ENCODE measurements at regions not wholly inside any gene's neighbourhood (a gene's known extent, or its start where the extent isn't known, plus 50 kb on each side); places are given as distances from the start of the nearest gene placed in this dataset.

GRCh38 chr2:239462191-239462515 lies 61.3 kb upstream of the HDAC4 start:
- no peak for TF ChIP-seq CTCF (IDR thresholded peaks at IDR 0.05)

- TF ChIP-seq CTCF (IDR thresholded peaks at IDR 0.05) = no peak
Observed at GRCh38 chr2:239461291-239462190, 60.7 kb upstream of the HDAC4 start.

GRCh38 chr2:239460780-239461179 lies 60.0 kb upstream of the HDAC4 start:
- TF ChIP-seq CTCF (IDR thresholded peaks at IDR 0.05) = no peak

GRCh38 chr2:239459606-239460005 lies 58.8 kb upstream of the HDAC4 start:
- no peak for TF ChIP-seq CTCF (IDR thresholded peaks at IDR 0.05)

GRCh38 chr2:239459056-239459455 lies 58.2 kb upstream of the HDAC4 start:
- TF ChIP-seq CTCF (IDR thresholded peaks at IDR 0.05) = no peak

- TF ChIP-seq CTCF (IDR thresholded peaks at IDR 0.05) = no peak
Observed at GRCh38 chr2:239457586-239458445, 57.0 kb upstream of the HDAC4 start.

- TF ChIP-seq CTCF (IDR thresholded peaks at IDR 0.05) = no peak
Observed at GRCh38 chr2:239456940-239457339, 56.1 kb upstream of the HDAC4 start.
